ENCODE measurements at regions not wholly inside any gene's neighbourhood (a gene's known extent, or its start where the extent isn't known, plus 50 kb on each side); places are given as distances from the start of the nearest gene placed in this dataset.
A peak's percentile ranks its signal among the peaks of the same experiment; 100 is the strongest.

GRCh38 chr10:52566471-52567246, 205.9 kb downstream of the MBL2 start:
- H3K27ac ChIP-seq = no peak overlapping the region
- TF ChIP-seq ZFX (IDR thresholded peaks at IDR 0.05) = no peak
- TF ChIP-seq CTCF (conservative IDR thresholded peaks at IDR 0.05) = peak; percentile 84

GRCh38 chr10:52567247-52567580, 205.4 kb downstream of the MBL2 start:
- no peak overlapping the region for H3K27ac ChIP-seq
- TF ChIP-seq ZFX (IDR thresholded peaks at IDR 0.05) = no peak
- TF ChIP-seq CTCF (conservative IDR thresholded peaks at IDR 0.05) = peak; percentile 59

GRCh38 chr10:52568309-52568708, 204.3 kb downstream of the MBL2 start:
- H3K27ac ChIP-seq = no peak overlapping the region
- TF ChIP-seq CTCF (conservative IDR thresholded peaks at IDR 0.05) (no peak), ZFX (IDR thresholded peaks at IDR 0.05) (no peak)

GRCh38 chr10:52570490-52570889, 202.1 kb downstream of the MBL2 start:
- no peak overlapping the region for H3K27ac ChIP-seq
- TF ChIP-seq ZFX (IDR thresholded peaks at IDR 0.05) = no peak

GRCh38 chr10:52571018-52571417, 201.6 kb downstream of the MBL2 start:
- no peak overlapping the region for H3K27ac ChIP-seq

GRCh38 chr10:52571516-52572182, 200.9 kb downstream of the MBL2 start:
- TF ChIP-seq CTCF (conservative IDR thresholded peaks at IDR 0.05) (no peak), ZFX (IDR thresholded peaks at IDR 0.05) (no peak)
- H3K27ac ChIP-seq = no peak overlapping the region

More at GRCh38 chr10:52571018-52571417, 201.6 kb downstream of the MBL2 start:
- TF ChIP-seq ZFX (IDR thresholded peaks at IDR 0.05) = no peak
- TF ChIP-seq CTCF (conservative IDR thresholded peaks at IDR 0.05) = no peak

GRCh38 chr10:52573347-52573746, 199.2 kb downstream of the MBL2 start:
- no peak for TF ChIP-seq CTCF (conservative IDR thresholded peaks at IDR 0.05)
- TF ChIP-seq ZFX (IDR thresholded peaks at IDR 0.05) = no peak
- H3K27ac ChIP-seq = no peak overlapping the region

Measured in C4-2B (cell line).